GM23338 (cell line): ENCODE measurements at regions not wholly inside any gene's neighbourhood (a gene's known extent, or its start where the extent isn't known, plus 50 kb on each side); places are given as distances from the start of the nearest gene placed in this dataset.
"Not testable (repeated sequence)": the region's sequence is repeated elsewhere in the genome, so short reads cannot be mapped to it uniquely, and the experiment has no call there.

Source experiments
- CREB1 ChIP-seq: fragments of 250-450 bp; sonication (Bioruptor Pico); IDR thresholded peaks from 2 replicates; pipeline ENCODE4 v1.5.0; 2020; ENCODE audit warnings: low read depth, mild to moderate bottlenecking, moderate library complexity
- CTCF ChIP-seq, 2 experiments: fragments of 200-600 bp in 1 of 2; sonication (generic) in 1 of 2; conservative IDR thresholded peaks; 2 replicates each; pipeline versions ENCODE4 v1.5.1 to v1.6.1; 2016 to 2017; ENCODE audit warnings: antibody characterized with exemption in 2 of 2, low read depth in 2 of 2, mild to moderate bottlenecking in 2 of 2, moderate library complexity in 1 of 2
- EZH2 ChIP-seq: fragments of 200-600 bp; sonication (generic); IDR thresholded peaks from one replicate; pipeline ENCODE4 v1.8.0; 2017; ENCODE audit warnings: antibody characterized with exemption, mild to moderate bottlenecking, low read depth; ENCODE audit not compliant: unreplicated experiment
- POLR2AphosphoS5 ChIP-seq: IDR thresholded peaks from 2 replicates; pipeline ENCODE4 v1.6.1; 2016; ENCODE audit warnings: antibody characterized with exemption, low read depth
- STAT1 ChIP-seq: IDR thresholded peaks from one replicate; pipeline ENCODE4 v1.6.1; 2016; ENCODE audit warnings: antibody characterized with exemption; ENCODE audit not compliant: unreplicated experiment
- TF ChIP-seq, protein P1 (sequence below): IDR thresholded peaks from one replicate; pipeline ENCODE4 v1.6.1; 2018; ENCODE audit warnings: antibody characterized with exemption; ENCODE audit not compliant: unreplicated experiment

GRCh38 chr3:109705133-109705532, 367.8 kb upstream of the DPPA4 start:
- not testable (repeated sequence) for TF ChIP-seq EZH2; CTCF (conservative IDR thresholded peaks at IDR 0.05; ENCODE audit: low read depth in 2 of 2); CREB1 (CRISPR knock-in tag); POLR2AphosphoS5; STAT1
- TF ChIP-seq, protein P1, sequence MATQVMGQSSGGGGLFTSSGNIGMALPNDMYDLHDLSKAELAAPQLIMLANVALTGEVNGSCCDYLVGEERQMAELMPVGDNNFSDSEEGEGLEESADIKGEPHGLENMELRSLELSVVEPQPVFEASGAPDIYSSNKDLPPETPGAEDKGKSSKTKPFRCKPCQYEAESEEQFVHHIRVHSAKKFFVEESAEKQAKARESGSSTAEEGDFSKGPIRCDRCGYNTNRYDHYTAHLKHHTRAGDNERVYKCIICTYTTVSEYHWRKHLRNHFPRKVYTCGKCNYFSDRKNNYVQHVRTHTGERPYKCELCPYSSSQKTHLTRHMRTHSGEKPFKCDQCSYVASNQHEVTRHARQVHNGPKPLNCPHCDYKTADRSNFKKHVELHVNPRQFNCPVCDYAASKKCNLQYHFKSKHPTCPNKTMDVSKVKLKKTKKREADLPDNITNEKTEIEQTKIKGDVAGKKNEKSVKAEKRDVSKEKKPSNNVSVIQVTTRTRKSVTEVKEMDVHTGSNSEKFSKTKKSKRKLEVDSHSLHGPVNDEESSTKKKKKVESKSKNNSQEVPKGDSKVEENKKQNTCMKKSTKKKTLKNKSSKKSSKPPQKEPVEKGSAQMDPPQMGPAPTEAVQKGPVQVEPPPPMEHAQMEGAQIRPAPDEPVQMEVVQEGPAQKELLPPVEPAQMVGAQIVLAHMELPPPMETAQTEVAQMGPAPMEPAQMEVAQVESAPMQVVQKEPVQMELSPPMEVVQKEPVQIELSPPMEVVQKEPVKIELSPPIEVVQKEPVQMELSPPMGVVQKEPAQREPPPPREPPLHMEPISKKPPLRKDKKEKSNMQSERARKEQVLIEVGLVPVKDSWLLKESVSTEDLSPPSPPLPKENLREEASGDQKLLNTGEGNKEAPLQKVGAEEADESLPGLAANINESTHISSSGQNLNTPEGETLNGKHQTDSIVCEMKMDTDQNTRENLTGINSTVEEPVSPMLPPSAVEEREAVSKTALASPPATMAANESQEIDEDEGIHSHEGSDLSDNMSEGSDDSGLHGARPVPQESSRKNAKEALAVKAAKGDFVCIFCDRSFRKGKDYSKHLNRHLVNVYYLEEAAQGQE = not testable (repeated sequence)
